DND-41 (cell line): ENCODE measurements at regions not wholly inside any gene's neighbourhood (a gene's known extent, or its start where the extent isn't known, plus 50 kb on each side); places are given as distances from the start of the nearest gene placed in this dataset.

Experiments used
- CTCF ChIP-seq: IDR thresholded peaks from 2 replicates; pipeline ENCODE4 v1.5.1; 2012; ENCODE audit warnings: borderline replicate concordance, low read length, moderate library complexity, mild to moderate bottlenecking; ENCODE audit not compliant: poor library complexity, severe bottlenecking; ENCODE audit errors: extremely low read depth
- EZH2 ChIP-seq: IDR thresholded peaks from 3 replicates; pipeline ENCODE4 v1.6.1; 2012; ENCODE audit warnings: borderline replicate concordance, low read depth, mild to moderate bottlenecking, moderate library complexity, low read length, inconsistent platforms; ENCODE audit not compliant: severe bottlenecking

- TF ChIP-seq CTCF (no peak), EZH2 (no peak)
These were observed 1180.6 kb upstream of the CDH8 start for GRCh38 chr16:63216696-63217423.
